HFF-Myc (cell line): ENCODE measurements at regions not wholly inside any gene's neighbourhood (a gene's known extent, or its start where the extent isn't known, plus 50 kb on each side); places are given as distances from the start of the nearest gene placed in this dataset.

Source experiments
- DNase-seq: peaks from one replicate; pipeline ENCODE4 v3.0.0-alpha.2; 2011; ENCODE audit warnings: low read depth; ENCODE audit errors: extremely low read depth
- H3K4me3 ChIP-seq: replicated peaks from 2 replicates; pipeline ENCODE4 v1.5.1; 2011; ENCODE audit warnings: low read depth, mild to moderate bottlenecking, control low read depth, low read length
- CTCF ChIP-seq: IDR thresholded peaks from 2 replicates; pipeline ENCODE4 v1.5.1; 2012; ENCODE audit warnings: mild to moderate bottlenecking, low read depth, low read length, control low read depth; ENCODE audit errors: missing control alignments

GRCh38 chr3:150335631-150336030 lies 72.5 kb upstream of the TSC22D2 start:
- no peak for DNase-seq
- no peak overlapping the region for H3K4me3 ChIP-seq
- TF ChIP-seq CTCF: no peak

GRCh38 chr3:150334974-150335373 lies 73.1 kb upstream of the TSC22D2 start:
- no peak for DNase-seq
- TF ChIP-seq CTCF: no peak
- no peak overlapping the region for H3K4me3 ChIP-seq

- no peak for DNase-seq
- TF ChIP-seq CTCF: no peak
- no peak overlapping the region for H3K4me3 ChIP-seq
These were observed 74.6 kb upstream of the TSC22D2 start for GRCh38 chr3:150333477-150333876.

GRCh38 chr3:150331978-150332568 lies 76.0 kb upstream of the TSC22D2 start:
- H3K4me3 ChIP-seq: no peak overlapping the region
- no peak for DNase-seq
- TF ChIP-seq CTCF: no peak

GRCh38 chr3:150330872-150331271 lies 77.2 kb upstream of the TSC22D2 start:
- DNase-seq: no peak
- no peak for TF ChIP-seq CTCF
- H3K4me3 ChIP-seq: no peak overlapping the region

- no peak overlapping the region for H3K4me3 ChIP-seq
- no peak for DNase-seq
- no peak for TF ChIP-seq CTCF
These were observed 77.9 kb upstream of the TSC22D2 start for GRCh38 chr3:150330174-150330573.

- TF ChIP-seq CTCF: no peak
- no peak overlapping the region for H3K4me3 ChIP-seq
- no peak for DNase-seq
These were observed 78.7 kb upstream of the TSC22D2 start for GRCh38 chr3:150329408-150329807.
